Panc1 (cell line): ENCODE measurements at regions not wholly inside any gene's neighbourhood (a gene's known extent, or its start where the extent isn't known, plus 50 kb on each side); places are given as distances from the start of the nearest gene placed in this dataset.

Experiments
- ATAC-seq: fragments of 200-7000 bp; cut with Tn5 transposase; 2 replicates; pipeline ENCODE4 v1.9.1; 2020; ENCODE audit warnings: mild to moderate bottlenecking, moderate library complexity
- BruUV-seq: library from RNA; stranded (reverse); fragments of 400-500 nt; replicated peaks from 2 replicates; lab custom pipeline; 2021; lab: Mats Ljungman, UMichigan
- CTCF ChIA-PET: fragments of 300-600 bp; sonication (Branson Sonifier 250); formaldehyde crosslinking; loops from one replicate; lab custom pipeline; 2022; ENCODE audit warnings: antibody characterized with exemption; lab: Charles Lee
- POLR2A ChIA-PET: fragments of 300-600 bp; sonication (Branson Sonifier 250); formaldehyde crosslinking; loops from one replicate; lab custom pipeline; 2022; ENCODE audit warnings: antibody characterized with exemption; lab: Charles Lee
- DNase-seq: peaks from one replicate; pipeline ENCODE4 v3.0.0-alpha.2; 2010; ENCODE audit warnings: low read depth, low spot score
- H3K27ac ChIP-seq: 2 replicates; pipeline ENCODE4 v1.5.1; 2011; ENCODE audit warnings: mild to moderate bottlenecking, low read length, inconsistent platforms
- H3K27me3 ChIP-seq: fragments of 200-500 bp; sonication (Bioruptor generic); 2 replicates; pipeline ENCODE4 v1.6.0; 2014; ENCODE audit warnings: low read length, inconsistent platforms; ENCODE audit not compliant: control insufficient read depth, insufficient read depth
- H3K36me3 ChIP-seq: fragments of 200-500 bp; sonication (Bioruptor generic); 2 replicates; pipeline ENCODE4 v1.5.1; 2014; ENCODE audit warnings: inconsistent platforms, mild to moderate bottlenecking, low read length, moderate library complexity; ENCODE audit not compliant: control insufficient read depth, insufficient read depth
- H3K4me1 ChIP-seq: 2 replicates; pipeline ENCODE4 v1.5.1; 2011; ENCODE audit warnings: inconsistent platforms, mild to moderate bottlenecking, low read length, moderate library complexity; ENCODE audit not compliant: control insufficient read depth, insufficient read depth
- H3K4me3 ChIP-seq, 2 experiments: 2 replicates each; pipeline ENCODE4 v1.5.1; 2011 to 2012; ENCODE audit warnings: low read depth in 2 of 2, low read length in 2 of 2, mild to moderate bottlenecking in 2 of 2, inconsistent platforms in 1 of 2, moderate library complexity in 1 of 2
- H3K9me3 ChIP-seq: fragments of 200-500 bp; sonication (Bioruptor generic); 2 replicates; pipeline ENCODE4 v1.5.1; 2014; ENCODE audit warnings: low read depth, mild to moderate bottlenecking, inconsistent platforms, low read length, moderate library complexity; ENCODE audit not compliant: control insufficient read depth, insufficient read depth
- CTCF ChIP-seq: fragments of 450-650 bp; IDR thresholded peaks from 2 replicates; pipeline ENCODE4 v1.5.1; 2017; ENCODE audit warnings: mild to moderate bottlenecking
- POLR2AphosphoS5 ChIP-seq: IDR thresholded peaks from 2 replicates; pipeline ENCODE4 v1.6.1; 2012; ENCODE audit warnings: mild to moderate bottlenecking, low read depth, low read length, moderate library complexity
- REST ChIP-seq, 2 experiments: IDR thresholded peaks; 2 replicates each; pipeline ENCODE4 v1.6.1; 2011 to 2012; ENCODE audit warnings: low read depth in 2 of 2, control low read depth in 1 of 2, low read length in 1 of 2, mild to moderate bottlenecking in 1 of 2, moderate library complexity in 1 of 2; ENCODE audit not compliant: insufficient read depth in 1 of 2
- SIN3A ChIP-seq: IDR thresholded peaks from 2 replicates; pipeline ENCODE4 v1.6.1; 2012; ENCODE audit warnings: low read depth, mild to moderate bottlenecking, low read length, moderate library complexity, borderline replicate concordance; ENCODE audit not compliant: insufficient read depth
- TCF7L2 ChIP-seq: IDR thresholded peaks from 2 replicates; pipeline ENCODE4 v1.6.1; 2011; ENCODE audit warnings: mild to moderate bottlenecking, low read depth, low read length, inconsistent platforms
- in situ Hi-C: cut with HindIII; loops from 2 replicates; pipeline ENCODE4 v1.10.0; 2016; ENCODE audit warnings: low sequenced_read_pairs, low pct_unique_long_range_greater_than_20kb
- intact Hi-C: fragments of 100-400 bp; cut with micrococcal nuclease; formaldehyde crosslinking; loops from one replicate; pipeline ENCODE4 v1.10.0; 2022; ENCODE audit not compliant: unreplicated experiment

- Histone ChIP-seq H3K4me1 (no peaks in the 10 kb centered on the region), H3K36me3 (no peaks in the 10 kb centered on the region), H3K27ac (no peak overlapping the region), H3K9me3 (no peaks in the 10 kb centered on the region), H3K4me3 (no peak overlapping the region), H3K27me3 (no peaks in the 10 kb centered on the region)
- in situ Hi-C loops (no loop called here), intact Hi-C loops (no loop called here)
- ATAC-seq (no peak), DNase-seq (no peak)
- ChIA-PET POLR2A (no interaction called here), CTCF (no interaction called here)
- TF ChIP-seq POLR2AphosphoS5 = no peak
- no peak for TF ChIP-seq TCF7L2
- no peak for TF ChIP-seq CTCF
- no peak for TF ChIP-seq REST (IDR thresholded peaks at IDR 0.05; ENCODE audit: insufficient read depth in 1 of 2, low read depth in 2 of 2, low read length in 1 of 2)
- no peak for TF ChIP-seq SIN3A
- no TSS peak for BruUV-seq
Measured at GRCh38 chr4:130648570-130648969, 1552.6 kb downstream of the C4orf33 start.

- no peak for DNase-seq
- POLR2A ChIA-PET = no interaction called here
- no peak for ATAC-seq
- no peaks in the 10 kb centered on the region for H3K9me3 ChIP-seq
- intact Hi-C loops = no loop called here
- no peak for TF ChIP-seq REST (IDR thresholded peaks at IDR 0.05; ENCODE audit: insufficient read depth in 1 of 2, low read depth in 2 of 2, low read length in 1 of 2)
- TF ChIP-seq POLR2AphosphoS5 = no peak
- no peak for TF ChIP-seq SIN3A
- no peak for TF ChIP-seq TCF7L2
- TF ChIP-seq CTCF = no peak
- no peak overlapping the region for H3K4me3 ChIP-seq
- no peaks in the 10 kb centered on the region for H3K27me3 ChIP-seq
- H3K27ac ChIP-seq = no peak overlapping the region
- H3K4me1 ChIP-seq = no peaks in the 10 kb centered on the region
- CTCF ChIA-PET = no interaction called here
- H3K36me3 ChIP-seq = no peaks in the 10 kb centered on the region
- in situ Hi-C loops = no loop called here
- no TSS peak for BruUV-seq
Measured at GRCh38 chr4:130653842-130654241, 1557.9 kb downstream of the C4orf33 start.
